Transverse colon (tissue), 4 donors: ENCODE measurements at regions not wholly inside any gene's neighbourhood (a gene's known extent, or its start where the extent isn't known, plus 50 kb on each side); places are given as distances from the start of the nearest gene placed in this dataset.

Experiments
- EP300 ChIP-seq: sonication (generic); formaldehyde crosslinking; IDR thresholded peaks from one replicate; pipeline ENCODE4 v1.6.1; 2017; ENCODE audit warnings: antibody characterized with exemption, low read depth
- POLR2A ChIP-seq: fragments of 450-650 bp; IDR thresholded peaks from one replicate; pipeline ENCODE4 v1.6.1; 2016; ENCODE audit warnings: antibody characterized with exemption, mild to moderate bottlenecking, moderate library complexity
- POLR2AphosphoS5 ChIP-seq, 3 donors: sonication (generic); formaldehyde crosslinking; IDR thresholded peaks; one replicate each; pipeline ENCODE4 v1.6.1; 2016; ENCODE audit warnings: antibody characterized with exemption in 3 of 3
- TF ChIP-seq, protein P1 (sequence below), 5 experiments: fragments of 200-600 bp in 3 of 5; fragments of 450-650 bp in 2 of 5; sonication (generic) in 3 of 5; IDR thresholded peaks; 1 replicate in 2 of 5; 2 replicates in 3 of 5; pipeline ENCODE4 v1.5.1; 2016 to 2017; ENCODE audit warnings: antibody characterized with exemption in 5 of 5, inconsistent platforms in 3 of 5, mild to moderate bottlenecking in 2 of 5, moderate library complexity in 1 of 5

DNA sequence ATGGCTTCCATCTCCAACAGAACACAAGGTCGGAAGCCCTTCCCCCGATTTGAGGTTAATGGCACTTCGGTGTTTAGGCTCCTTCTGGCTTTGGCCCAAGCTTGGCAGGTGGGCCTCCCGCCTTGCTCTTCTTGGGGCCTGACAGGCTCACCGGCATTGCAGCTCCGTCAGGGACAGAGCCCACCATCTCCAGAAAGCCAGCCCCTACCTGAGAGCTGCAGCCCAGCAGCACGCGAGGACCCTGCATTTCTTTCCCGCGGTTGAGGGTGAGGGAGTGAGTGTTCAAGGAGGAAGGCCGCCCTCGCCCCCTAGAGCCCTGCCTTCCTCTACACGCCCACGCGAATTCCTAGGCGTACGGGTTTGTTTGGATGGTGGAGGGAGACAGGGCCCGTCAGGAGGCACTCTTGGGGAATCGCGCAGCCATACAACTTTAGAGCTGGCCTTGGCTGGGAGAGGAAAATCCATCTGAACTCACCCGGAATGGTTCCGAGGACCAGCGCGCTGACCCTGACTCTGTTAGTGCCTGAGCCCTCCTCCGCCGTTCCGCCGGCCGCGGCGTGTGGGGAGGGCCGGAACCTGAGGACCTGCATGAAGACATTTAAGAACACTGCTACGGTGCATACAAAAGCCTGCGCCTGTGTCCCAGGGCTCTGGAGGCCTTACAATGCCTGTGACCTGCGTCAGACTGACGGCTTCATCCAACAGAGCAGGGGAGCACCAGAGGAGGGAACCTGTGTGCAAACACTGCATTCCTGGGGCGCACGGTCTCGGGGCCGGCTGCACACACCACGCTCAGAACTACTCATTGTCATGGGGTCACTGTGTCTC lies 73.8 kb downstream of the MRPL36 start:
- TF ChIP-seq, protein P1, sequence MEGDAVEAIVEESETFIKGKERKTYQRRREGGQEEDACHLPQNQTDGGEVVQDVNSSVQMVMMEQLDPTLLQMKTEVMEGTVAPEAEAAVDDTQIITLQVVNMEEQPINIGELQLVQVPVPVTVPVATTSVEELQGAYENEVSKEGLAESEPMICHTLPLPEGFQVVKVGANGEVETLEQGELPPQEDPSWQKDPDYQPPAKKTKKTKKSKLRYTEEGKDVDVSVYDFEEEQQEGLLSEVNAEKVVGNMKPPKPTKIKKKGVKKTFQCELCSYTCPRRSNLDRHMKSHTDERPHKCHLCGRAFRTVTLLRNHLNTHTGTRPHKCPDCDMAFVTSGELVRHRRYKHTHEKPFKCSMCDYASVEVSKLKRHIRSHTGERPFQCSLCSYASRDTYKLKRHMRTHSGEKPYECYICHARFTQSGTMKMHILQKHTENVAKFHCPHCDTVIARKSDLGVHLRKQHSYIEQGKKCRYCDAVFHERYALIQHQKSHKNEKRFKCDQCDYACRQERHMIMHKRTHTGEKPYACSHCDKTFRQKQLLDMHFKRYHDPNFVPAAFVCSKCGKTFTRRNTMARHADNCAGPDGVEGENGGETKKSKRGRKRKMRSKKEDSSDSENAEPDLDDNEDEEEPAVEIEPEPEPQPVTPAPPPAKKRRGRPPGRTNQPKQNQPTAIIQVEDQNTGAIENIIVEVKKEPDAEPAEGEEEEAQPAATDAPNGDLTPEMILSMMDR (IDR thresholded peaks at IDR 0.05) = no peak
- TF ChIP-seq EP300 (no peak), POLR2A (no peak), POLR2AphosphoS5 (IDR thresholded peaks at IDR 0.05) (no peak)
